ENCODE measurements at regions not wholly inside any gene's neighbourhood (a gene's known extent, or its start where the extent isn't known, plus 50 kb on each side); places are given as distances from the start of the nearest gene placed in this dataset.

GRCh38 chr13:75231235-75231634, 250.7 kb downstream of the TBC1D4 start:
- no peak for DNase-seq (ENCODE audit: low spot score)
- in situ Hi-C loops (cut with HindIII; ENCODE audit: low sequenced_read_pairs), result no loop called here

- in situ Hi-C loops (cut with HindIII; ENCODE audit: low sequenced_read_pairs), result no loop called here
- no peak for DNase-seq (ENCODE audit: low spot score)
Observed at GRCh38 chr13:75226733-75227435, 255.1 kb downstream of the TBC1D4 start.

GRCh38 chr13:75226092-75226491, 255.9 kb downstream of the TBC1D4 start:
- no peak for DNase-seq (ENCODE audit: low spot score)
- in situ Hi-C loops (cut with HindIII; ENCODE audit: low sequenced_read_pairs), result no loop called here

- in situ Hi-C loops (cut with HindIII; ENCODE audit: low sequenced_read_pairs), result no loop called here
- DNase-seq (ENCODE audit: low spot score), result no peak
Observed at GRCh38 chr13:75225288-75226032, 256.5 kb downstream of the TBC1D4 start.

- in situ Hi-C loops (cut with HindIII; ENCODE audit: low sequenced_read_pairs), result no loop called here
- no peak for DNase-seq (ENCODE audit: low spot score)
Observed at GRCh38 chr13:75224053-75224742, 257.8 kb downstream of the TBC1D4 start.

GRCh38 chr13:75222031-75222430, 259.9 kb downstream of the TBC1D4 start:
- no peak for DNase-seq (ENCODE audit: low spot score)
- in situ Hi-C loops (cut with HindIII; ENCODE audit: low sequenced_read_pairs), result no loop called here

GRCh38 chr13:75220861-75221260, 261.1 kb downstream of the TBC1D4 start:
- in situ Hi-C loops (cut with HindIII; ENCODE audit: low sequenced_read_pairs), result no loop called here
- DNase-seq (ENCODE audit: low spot score), result no peak

GRCh38 chr13:75220238-75220542, 261.8 kb downstream of the TBC1D4 start:
- no peak for DNase-seq (ENCODE audit: low spot score)
- in situ Hi-C loops (cut with HindIII; ENCODE audit: low sequenced_read_pairs), result no loop called here

- peak; percentile 61 for DNase-seq (ENCODE audit: low spot score)
- in situ Hi-C loops (cut with HindIII; ENCODE audit: low sequenced_read_pairs), result no loop called here
Observed at GRCh38 chr13:75219479-75220237, 262.3 kb downstream of the TBC1D4 start.

- peak; percentile 17 for DNase-seq (ENCODE audit: low spot score)
- in situ Hi-C loops (cut with HindIII; ENCODE audit: low sequenced_read_pairs), result no loop called here
Observed at GRCh38 chr13:75217949-75218348, 264.0 kb downstream of the TBC1D4 start.

GRCh38 chr13:75216038-75216437, 265.9 kb downstream of the TBC1D4 start:
- no peak for DNase-seq (ENCODE audit: low spot score)
- in situ Hi-C loops (cut with HindIII; ENCODE audit: low sequenced_read_pairs), result no loop called here

GRCh38 chr13:75214846-75215245, 267.1 kb downstream of the TBC1D4 start:
- in situ Hi-C loops (cut with HindIII; ENCODE audit: low sequenced_read_pairs), result no loop called here
- DNase-seq (ENCODE audit: low spot score), result no peak

GRCh38 chr13:75202981-75203380, 279.0 kb downstream of the TBC1D4 start:
- in situ Hi-C loops (cut with HindIII; ENCODE audit: low sequenced_read_pairs), result no loop called here
- DNase-seq (ENCODE audit: low spot score), result no peak

- no peak for DNase-seq (ENCODE audit: low spot score)
- in situ Hi-C loops (cut with HindIII; ENCODE audit: low sequenced_read_pairs), result no loop called here
Observed at GRCh38 chr13:75197803-75198202, 284.2 kb downstream of the TBC1D4 start.

- in situ Hi-C loops (cut with HindIII; ENCODE audit: low sequenced_read_pairs), result no loop called here
- DNase-seq (ENCODE audit: low spot score), result peak; percentile 50
Observed at GRCh38 chr13:75196147-75196837, 285.7 kb downstream of the TBC1D4 start.

GRCh38 chr13:75195495-75196146, 286.3 kb downstream of the TBC1D4 start:
- in situ Hi-C loops (cut with HindIII; ENCODE audit: low sequenced_read_pairs), result no loop called here
- peak; percentile 65 for DNase-seq (ENCODE audit: low spot score)

- DNase-seq (ENCODE audit: low spot score), result peak; percentile 32
- in situ Hi-C loops (cut with HindIII; ENCODE audit: low sequenced_read_pairs), result no loop called here
Observed at GRCh38 chr13:75194717-75195462, 287.1 kb downstream of the TBC1D4 start.

GRCh38 chr13:75186379-75186778, 295.6 kb downstream of the TBC1D4 start:
- no peak for DNase-seq (ENCODE audit: low spot score)
- in situ Hi-C loops (cut with HindIII; ENCODE audit: low sequenced_read_pairs), result no loop called here
